MM.1S (cell line): ENCODE measurements at regions not wholly inside any gene's neighbourhood (a gene's known extent, or its start where the extent isn't known, plus 50 kb on each side); places are given as distances from the start of the nearest gene placed in this dataset.

Experiments
- EZH2 ChIP-seq: fragments of 300-600 bp; sonication (generic); optimal IDR thresholded peaks from 2 replicates; pipeline ENCODE3; 2017; ENCODE audit warnings: low read depth, mild to moderate bottlenecking, antibody characterized with exemption, low read length, mixed read lengths
- TF ChIP-seq, protein P1 (sequence below): fragments of 300-600 bp; sonication (generic); IDR thresholded peaks from 2 replicates; pipeline ENCODE4 v1.5.1; 2016; ENCODE audit warnings: antibody characterized with exemption, low read length, mixed read lengths

DNA sequence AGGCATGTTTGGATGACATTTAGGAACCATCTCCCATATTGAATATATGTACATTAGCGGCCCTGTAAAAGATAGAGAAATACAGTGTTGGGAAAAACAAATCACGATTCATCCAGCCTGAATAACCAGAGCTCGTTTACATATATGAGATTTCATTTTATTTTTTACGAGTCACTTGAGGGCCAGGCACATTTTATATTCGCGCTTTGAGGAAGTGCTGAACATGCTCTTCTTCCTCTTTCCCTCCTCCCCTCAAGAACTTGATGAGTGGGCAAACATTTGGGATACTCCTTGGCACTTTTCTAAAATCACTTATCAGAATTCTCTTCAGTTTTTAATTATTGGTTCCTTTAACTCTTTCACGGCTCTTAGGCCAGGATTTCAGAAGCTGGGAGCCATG is 268.0 kb upstream of the TANK start:
- TF ChIP-seq EZH2: no peak
- TF ChIP-seq, protein P1, sequence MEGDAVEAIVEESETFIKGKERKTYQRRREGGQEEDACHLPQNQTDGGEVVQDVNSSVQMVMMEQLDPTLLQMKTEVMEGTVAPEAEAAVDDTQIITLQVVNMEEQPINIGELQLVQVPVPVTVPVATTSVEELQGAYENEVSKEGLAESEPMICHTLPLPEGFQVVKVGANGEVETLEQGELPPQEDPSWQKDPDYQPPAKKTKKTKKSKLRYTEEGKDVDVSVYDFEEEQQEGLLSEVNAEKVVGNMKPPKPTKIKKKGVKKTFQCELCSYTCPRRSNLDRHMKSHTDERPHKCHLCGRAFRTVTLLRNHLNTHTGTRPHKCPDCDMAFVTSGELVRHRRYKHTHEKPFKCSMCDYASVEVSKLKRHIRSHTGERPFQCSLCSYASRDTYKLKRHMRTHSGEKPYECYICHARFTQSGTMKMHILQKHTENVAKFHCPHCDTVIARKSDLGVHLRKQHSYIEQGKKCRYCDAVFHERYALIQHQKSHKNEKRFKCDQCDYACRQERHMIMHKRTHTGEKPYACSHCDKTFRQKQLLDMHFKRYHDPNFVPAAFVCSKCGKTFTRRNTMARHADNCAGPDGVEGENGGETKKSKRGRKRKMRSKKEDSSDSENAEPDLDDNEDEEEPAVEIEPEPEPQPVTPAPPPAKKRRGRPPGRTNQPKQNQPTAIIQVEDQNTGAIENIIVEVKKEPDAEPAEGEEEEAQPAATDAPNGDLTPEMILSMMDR: no peak
